Epidermal melanocyte (primary cell): ENCODE measurements at regions not wholly inside any gene's neighbourhood (a gene's known extent, or its start where the extent isn't known, plus 50 kb on each side); places are given as distances from the start of the nearest gene placed in this dataset.
"Not testable (repeated sequence)": the region's sequence is repeated elsewhere in the genome, so short reads cannot be mapped to it uniquely, and the experiment has no call there.

Experiments used
- DNase-seq: peaks from one replicate; pipeline ENCODE4 v3.0.0; 2011; ENCODE audit warnings: low spot score; ENCODE audit not compliant: insufficient read length

- no peak for DNase-seq
Observed at GRCh38 chr17:70278844-70279462, 109.6 kb downstream of the KCNJ2 start.

- DNase-seq = no peak
Observed at GRCh38 chr17:70286391-70286790, 117.1 kb downstream of the KCNJ2 start.

- DNase-seq = no peak
Observed at GRCh38 chr17:70288540-70289290, 119.4 kb downstream of the KCNJ2 start.

GRCh38 chr17:70290770-70291169, 121.4 kb downstream of the KCNJ2 start:
- DNase-seq = no peak

- DNase-seq = no peak
Observed at GRCh38 chr17:70292366-70292765, 123.0 kb downstream of the KCNJ2 start.

GRCh38 chr17:70293564-70294310, 124.4 kb downstream of the KCNJ2 start:
- not testable (repeated sequence) for DNase-seq

GRCh38 chr17:70295329-70295728, 126.0 kb downstream of the KCNJ2 start:
- no peak for DNase-seq

- DNase-seq = no peak
Observed at GRCh38 chr17:70295731-70296130, 126.4 kb downstream of the KCNJ2 start.

GRCh38 chr17:70296456-70296855, 127.1 kb downstream of the KCNJ2 start:
- DNase-seq = no peak

- no peak for DNase-seq
Observed at GRCh38 chr17:70297397-70297796, 128.1 kb downstream of the KCNJ2 start.

- no peak for DNase-seq
Observed at GRCh38 chr17:70298929-70299531, 129.7 kb downstream of the KCNJ2 start.

GRCh38 chr17:70307430-70308225, 138.3 kb downstream of the KCNJ2 start:
- no peak for DNase-seq

GRCh38 chr17:70308618-70309017, 139.3 kb downstream of the KCNJ2 start:
- DNase-seq = no peak

GRCh38 chr17:70310221-70310672, 140.9 kb downstream of the KCNJ2 start:
- DNase-seq = no peak

GRCh38 chr17:70313086-70313852, 143.9 kb downstream of the KCNJ2 start:
- DNase-seq = no peak

GRCh38 chr17:70314096-70314495, 144.8 kb downstream of the KCNJ2 start:
- no peak for DNase-seq

- DNase-seq = no peak
Observed at GRCh38 chr17:70314506-70314905, 145.2 kb downstream of the KCNJ2 start.

GRCh38 chr17:70317421-70317820, 148.1 kb downstream of the KCNJ2 start:
- DNase-seq = no peak

GRCh38 chr17:70318051-70318450, 148.7 kb downstream of the KCNJ2 start:
- no peak for DNase-seq

- no peak for DNase-seq
Observed at GRCh38 chr17:70319516-70319915, 150.2 kb downstream of the KCNJ2 start.
